Liver (tissue), 8 donors: ENCODE measurements at regions not wholly inside any gene's neighbourhood (a gene's known extent, or its start where the extent isn't known, plus 50 kb on each side); places are given as distances from the start of the nearest gene placed in this dataset.
A peak's percentile ranks its signal among the peaks of the same experiment; 100 is the strongest.

ENCODE experiments used
- DNase-seq: peaks from one replicate; pipeline ENCODE4 v3.0.0-alpha.2; 2017; ENCODE audit warnings: low spot score
- H3K27ac ChIP-seq, 2 donors: one replicate each; pipeline ENCODE4 v1.7.0; 2013; ENCODE audit warnings: inconsistent platforms in 2 of 2, low read length in 2 of 2, control low read depth in 1 of 2, low read depth in 1 of 2, mild to moderate bottlenecking in 1 of 2
- H3K27me3 ChIP-seq, 4 donors: one replicate each; pipeline versions ENCODE4 v1.6.1 to v1.7.0; 2013; ENCODE audit warnings: low read length in 3 of 4, inconsistent platforms in 1 of 4, mild to moderate bottlenecking in 1 of 4, moderate library complexity in 1 of 4; ENCODE audit not compliant: control insufficient read depth in 4 of 4, insufficient read depth in 4 of 4
- H3K36me3 ChIP-seq, 4 donors: one replicate each; pipeline versions ENCODE4 v1.6.1 to v1.7.0; 2013; ENCODE audit warnings: low read length in 3 of 4, mild to moderate bottlenecking in 3 of 4, low read depth in 1 of 4, moderate library complexity in 1 of 4; ENCODE audit not compliant: control insufficient read depth in 4 of 4, insufficient read depth in 3 of 4
- H3K4me1 ChIP-seq, 4 donors: one replicate each; pipeline versions ENCODE4 v1.6.1 to v1.7.0; 2013; ENCODE audit warnings: low read length in 3 of 4, mild to moderate bottlenecking in 3 of 4, moderate library complexity in 1 of 4; ENCODE audit not compliant: control insufficient read depth in 4 of 4, insufficient read depth in 4 of 4
- H3K4me3 ChIP-seq, 3 donors: one replicate each; pipeline versions ENCODE4 v1.6.1 to v1.7.0; 2013; ENCODE audit warnings: low read length in 3 of 3, control low read depth in 1 of 3, low read depth in 1 of 3, mild to moderate bottlenecking in 1 of 3
- H3K9ac ChIP-seq, 2 donors: one replicate each; pipeline ENCODE4 v1.7.0; 2013; ENCODE audit warnings: low read length in 2 of 2, mild to moderate bottlenecking in 2 of 2, moderate library complexity in 2 of 2, control low read depth in 1 of 2, low read depth in 1 of 2
- H3K9me3 ChIP-seq, 4 donors: one replicate each; pipeline versions ENCODE4 v1.6.1 to v1.7.0; 2013; ENCODE audit warnings: low read length in 3 of 4; ENCODE audit not compliant: control insufficient read depth in 4 of 4
- ATF3 ChIP-seq: IDR thresholded peaks from 2 replicates; pipeline ENCODE4 v1.6.1; 2016; ENCODE audit warnings: antibody characterized with exemption
- CTCF ChIP-seq: fragments of 150-350 bp; IDR thresholded peaks from 2 replicates; pipeline ENCODE4 v1.5.1; 2017; ENCODE audit warnings: improper control_type of control experiment, low read depth, low read length; ENCODE audit not compliant: missing input control
- EGR1 ChIP-seq, 2 donors: IDR thresholded peaks; 2 replicates each; pipeline ENCODE4 v1.6.1; 2016 to 2018; ENCODE audit warnings: antibody characterized with exemption in 2 of 2, low read depth in 2 of 2
- FOXA1 ChIP-seq: IDR thresholded peaks from 2 replicates; pipeline ENCODE4 v1.6.1; 2016; ENCODE audit warnings: antibody characterized with exemption
- FOXA2 ChIP-seq: IDR thresholded peaks from 2 replicates; pipeline ENCODE4 v1.6.1; 2016; ENCODE audit warnings: antibody characterized with exemption
- GABPA ChIP-seq, 2 donors: IDR thresholded peaks in 1 of 2; conservative IDR thresholded peaks in 1 of 2; 2 replicates each; pipeline ENCODE4 v1.6.1; 2016; ENCODE audit warnings: antibody characterized with exemption in 2 of 2, mild to moderate bottlenecking in 1 of 2, moderate library complexity in 1 of 2
- HNF4A ChIP-seq, 2 donors: conservative IDR thresholded peaks; 2 replicates each; pipeline ENCODE4 v1.6.1; 2016; ENCODE audit warnings: antibody characterized with exemption in 2 of 2, mild to moderate bottlenecking in 2 of 2
- HNF4G ChIP-seq: IDR thresholded peaks from 2 replicates; pipeline ENCODE4 v1.6.1; 2016; ENCODE audit warnings: antibody characterized with exemption
- JUND ChIP-seq, 2 donors: IDR thresholded peaks; 2 replicates each; pipeline ENCODE4 v1.6.1; 2016; ENCODE audit warnings: antibody characterized with exemption in 2 of 2
- NR2F2 ChIP-seq: IDR thresholded peaks from 2 replicates; pipeline ENCODE4 v1.6.1; 2016; ENCODE audit warnings: antibody characterized with exemption
- RAD21 ChIP-seq, 2 donors: IDR thresholded peaks; 2 replicates each; pipeline ENCODE4 v1.6.1; 2016; ENCODE audit warnings: antibody characterized with exemption in 2 of 2, mild to moderate bottlenecking in 2 of 2
- REST ChIP-seq: IDR thresholded peaks from 2 replicates; pipeline ENCODE4 v1.6.1; 2016; ENCODE audit warnings: antibody characterized with exemption, mild to moderate bottlenecking
- RXRA ChIP-seq, 2 donors: IDR thresholded peaks; 2 replicates each; pipeline ENCODE4 v1.6.1; 2017 to 2018; ENCODE audit warnings: antibody characterized with exemption in 2 of 2, mild to moderate bottlenecking in 1 of 2
- SP1 ChIP-seq: IDR thresholded peaks from 2 replicates; pipeline ENCODE4 v1.6.1; 2018; ENCODE audit warnings: antibody characterized with exemption, mild to moderate bottlenecking
- TAF1 ChIP-seq: conservative IDR thresholded peaks from 2 replicates; pipeline ENCODE4 v1.6.1; 2016; ENCODE audit warnings: antibody characterized with exemption, mild to moderate bottlenecking
- WGBS: extraction: QIAGEN DNeasy Blood & Tissue Kit; methylation state at CpG from one replicate; pipeline ENCODE4 v1.1.7; 2013; 5-methylcytosine and 5-hydroxymethylcytosine counted together
- TF ChIP-seq, protein P1 (sequence below): IDR thresholded peaks from 2 replicates; pipeline ENCODE4 v1.6.1; 2016; ENCODE audit warnings: antibody characterized with exemption
- donor health status: healthy.
- donor health status: healthy.
- donor health status: healthy.
- donor health status: healthy.
- donor health status: healthy.

DNA sequence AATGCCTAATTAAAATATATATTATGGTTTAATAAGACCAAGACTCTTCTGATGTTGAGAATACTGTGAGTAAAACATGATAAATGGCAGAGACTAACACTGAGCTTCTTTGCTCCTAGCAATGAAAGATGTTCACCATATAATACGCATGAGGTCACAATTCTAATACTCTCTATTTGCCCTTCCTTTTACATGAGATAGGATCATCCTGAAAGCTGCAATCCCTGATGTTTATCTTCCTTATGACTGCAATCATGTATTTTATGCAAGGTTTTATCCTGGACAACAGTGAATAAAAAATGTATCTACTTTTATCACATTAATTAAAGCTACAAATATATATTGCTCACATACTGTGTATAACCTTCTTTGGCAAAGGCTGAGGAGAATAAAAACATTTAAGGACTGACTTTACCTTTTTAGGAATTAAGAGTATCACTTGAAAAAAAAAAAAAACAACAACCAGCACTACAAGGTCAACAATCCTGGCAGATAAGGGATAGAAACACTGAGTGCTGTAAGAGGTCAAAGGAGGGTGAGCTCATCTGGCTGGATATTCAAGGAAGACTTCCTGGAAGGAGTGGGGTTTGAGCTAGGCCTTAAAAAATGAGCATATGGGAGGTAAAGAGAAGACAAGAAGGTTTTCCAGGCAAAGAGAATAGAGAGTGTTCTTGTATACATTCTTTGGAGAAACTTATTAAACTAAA is 99.9 kb downstream of the AREG start:
- Histone ChIP-seq H3K27ac (no peak overlapping the region), H3K4me3 (no peak overlapping the region), H3K9ac (no peak overlapping the region), H3K36me3 (no peaks in the 10 kb centered on the region), H3K9me3 (no peaks in the 10 kb centered on the region), H3K4me1 (peaks cover 0 to 10% (median 0%) of the 10 kb centered on the region in 4 donors), H3K27me3 (peaks cover 0 to 5% (median under 1%) of the 10 kb centered on the region in 4 donors)
- 90% methylated on average over 1 of the region's 1 CpG for WGBS
- DNase-seq = no peak
- TF ChIP-seq JUND (IDR thresholded peaks at IDR 0.05) (peak in 1 of 2 donors; percentile 23), TAF1 (no peak)
- TF ChIP-seq, protein P1, sequence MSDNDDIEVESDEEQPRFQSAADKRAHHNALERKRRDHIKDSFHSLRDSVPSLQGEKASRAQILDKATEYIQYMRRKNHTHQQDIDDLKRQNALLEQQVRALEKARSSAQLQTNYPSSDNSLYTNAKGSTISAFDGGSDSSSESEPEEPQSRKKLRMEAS = no peak

GRCh38 chr4:74545448-74545847 is 100.5 kb downstream of the AREG start:
- peaks cover 0 to 10% (median 0%) of the 10 kb centered on the region in 4 donors for H3K4me1 ChIP-seq
- TF ChIP-seq CTCF (no peak), EGR1 (IDR thresholded peaks at IDR 0.05; ENCODE audit: low read depth in 2 of 2) (no peak), FOXA1 (no peak), FOXA2 (no peak), ATF3 (no peak)
- H3K9ac ChIP-seq = no peak overlapping the region
- no peak for DNase-seq
- H3K9me3 ChIP-seq = no peaks in the 10 kb centered on the region
- no peaks in the 10 kb centered on the region for H3K36me3 ChIP-seq
- H3K27me3 ChIP-seq = peaks cover 0 to 5% (median under 1%) of the 10 kb centered on the region in 4 donors
- no peak overlapping the region for H3K27ac ChIP-seq
- no peak overlapping the region for H3K4me3 ChIP-seq

DNA sequence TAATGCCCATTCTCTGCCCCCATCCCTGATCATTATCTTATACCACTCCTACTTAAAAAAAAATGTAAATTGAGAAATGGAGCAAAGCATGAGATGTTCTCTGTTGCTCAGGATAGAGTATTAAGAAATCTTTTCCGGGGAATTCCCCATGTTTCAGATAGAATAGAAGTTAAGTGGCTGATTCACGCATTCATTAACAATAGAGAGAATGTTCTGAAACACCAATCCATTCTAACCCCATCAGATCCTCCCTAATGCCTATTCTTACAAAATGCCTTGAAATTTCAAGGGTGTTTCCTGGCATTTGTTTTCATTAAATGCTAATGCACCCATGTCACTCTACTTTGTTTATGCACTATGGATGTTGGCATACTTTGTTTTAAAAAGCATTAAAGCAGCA is 101.1 kb downstream of the AREG start:
- peaks cover 0 to 5% (median under 1%) of the 10 kb centered on the region in 4 donors for H3K27me3 ChIP-seq
- H3K9ac ChIP-seq = no peak overlapping the region
- H3K9me3 ChIP-seq = no peaks in the 10 kb centered on the region
- H3K4me1 ChIP-seq = peaks cover 0 to 10% (median 0%) of the 10 kb centered on the region in 4 donors
- 88% methylated on average over 2 of the region's 2 CpGs for WGBS
- H3K4me3 ChIP-seq = no peak overlapping the region
- H3K36me3 ChIP-seq = no peaks in the 10 kb centered on the region
- TF ChIP-seq FOXA2 (no peak), HNF4A (conservative IDR thresholded peaks at IDR 0.05) (no peak), REST (no peak), NR2F2 (no peak), GABPA (IDR thresholded peaks at IDR 0.05 in 1 of 2, conservative IDR thresholded peaks at IDR 0.05 in 1 of 2) (no peak), RXRA (IDR thresholded peaks at IDR 0.05) (no peak), SP1 (no peak), EGR1 (IDR thresholded peaks at IDR 0.05; ENCODE audit: low read depth in 2 of 2) (no peak), TAF1 (no peak), RAD21 (IDR thresholded peaks at IDR 0.05) (no peak), ATF3 (no peak), HNF4G (no peak), CTCF (no peak)
- TF ChIP-seq, protein P1 = no peak
- no peak overlapping the region for H3K27ac ChIP-seq
- no peak for DNase-seq
